T-cell (primary cell): ENCODE measurements at regions not wholly inside any gene's neighbourhood (a gene's known extent, or its start where the extent isn't known, plus 50 kb on each side); places are given as distances from the start of the nearest gene placed in this dataset.
A peak's percentile ranks its signal among the peaks of the same experiment; 100 is the strongest.

ENCODE experiments used
- ATAC-seq, 4 experiments: fragments of 200-7000 bp in 3 of 4; fragments of 150-1000 bp in 1 of 4; cut with Tn5 transposase; replicated peaks in 1 of 4; 1 replicate in 3 of 4; 2 replicates in 1 of 4; pipeline ENCODE4 v1.10.0; 2021; ENCODE audit warnings: moderate library complexity in 3 of 4, mild to moderate bottlenecking in 2 of 4, moderate number of reproducible peaks in 1 of 4
- CTCF ChIA-PET, 2 donors: fragments of 300-600 bp; sonication (Branson Sonifier 250); formaldehyde crosslinking; loops; one replicate each; lab custom pipeline; 2022; ENCODE audit warnings: antibody characterized with exemption in 2 of 2; lab: Charles Lee
- POLR2A ChIA-PET, 2 donors: fragments of 300-600 bp; sonication (Branson Sonifier 250); formaldehyde crosslinking; loops; one replicate each; lab custom pipeline; 2022; ENCODE audit warnings: antibody characterized with exemption in 2 of 2; lab: Charles Lee
- DNase-seq, 35 experiments: peaks; one replicate each; pipeline versions ENCODE4 v3.0.0 to v3.0.0-alpha.2; 2013 to 2023
- H3K27ac ChIP-seq: one replicate; pipeline ENCODE4 v1.5.1; 2013; ENCODE audit warnings: low read length
- H3K27me3 ChIP-seq, 2 experiments: replicated peaks in 1 of 2; 1 replicate in 1 of 2; 2 replicates in 1 of 2; pipeline versions ENCODE4 v1.6.1 to v1.7.0; 2013; ENCODE audit warnings: low read length in 1 of 2, mixed read lengths in 1 of 2; ENCODE audit not compliant: control insufficient read depth in 2 of 2, insufficient read depth in 2 of 2; ENCODE audit errors: extremely low read depth in 1 of 2
- H3K36me3 ChIP-seq, 2 donors: 1 replicate in 1 of 2; 2 replicates in 1 of 2; pipeline versions ENCODE4 v1.6.1 to v1.7.0; 2013; ENCODE audit warnings: low read length in 1 of 2; ENCODE audit not compliant: control insufficient read depth in 2 of 2, insufficient read depth in 1 of 2; ENCODE audit errors: extremely low read depth in 1 of 2
- H3K4me1 ChIP-seq, 2 experiments: 1 replicate in 1 of 2; 2 replicates in 1 of 2; pipeline versions ENCODE4 v1.6.1 to v1.7.0; 2013; ENCODE audit warnings: low read length in 2 of 2, mixed read lengths in 1 of 2; ENCODE audit not compliant: insufficient read depth in 2 of 2, control insufficient read depth in 1 of 2; ENCODE audit errors: extremely low read depth in 1 of 2
- H3K4me3 ChIP-seq, 2 donors: 1 replicate in 1 of 2; 2 replicates in 1 of 2; pipeline versions ENCODE4 v1.5.1 to v1.7.0; 2013; ENCODE audit warnings: mild to moderate bottlenecking in 2 of 2, low read length in 1 of 2, moderate library complexity in 1 of 2; ENCODE audit not compliant: control insufficient read depth in 1 of 2; ENCODE audit errors: extremely low read depth in 1 of 2
- H3K9me3 ChIP-seq: 2 replicates; pipeline ENCODE4 v1.7.0; 2013
- H3K27ac Mint-ChIP-seq, 2 donors: one replicate each; pipeline ENCODE4 v1.8.0; 2020 to 2021; ENCODE audit warnings: mild to moderate bottlenecking in 2 of 2, mixed read lengths in 2 of 2
- H3K27me3 Mint-ChIP-seq, 2 donors: one replicate each; pipeline ENCODE4 v1.8.0; 2021 to 2022; ENCODE audit warnings: mixed read lengths in 2 of 2
- H3K36me3 Mint-ChIP-seq: one replicate; pipeline ENCODE4 v1.8.0; 2021; ENCODE audit warnings: mixed read lengths
- H3K4me1 Mint-ChIP-seq, 3 donors: one replicate each; pipeline ENCODE4 v1.8.0; 2020 to 2022; ENCODE audit warnings: mixed read lengths in 3 of 3, mild to moderate bottlenecking in 1 of 3
- H3K4me3 Mint-ChIP-seq, 3 donors: one replicate each; pipeline ENCODE4 v1.8.0; 2020 to 2022; ENCODE audit warnings: mild to moderate bottlenecking in 3 of 3, mixed read lengths in 3 of 3, moderate library complexity in 3 of 3
- H3K9me3 Mint-ChIP-seq, 3 donors: one replicate each; pipeline ENCODE4 v1.8.0; 2020 to 2022; ENCODE audit warnings: mixed read lengths in 3 of 3
- WGBS: methylation state at CpG from one replicate; pipeline ENCODE4 v1.1.5; 2013; ENCODE audit warnings: missing lambda C conversion rate; ENCODE audit not compliant: insufficient coverage; 5-methylcytosine and 5-hydroxymethylcytosine counted together

GRCh38 chr6:18327626-18328025 is 59.5 kb upstream of the RNF144B start:
- ChIA-PET CTCF (interaction anchor here (0.6 to 1.5 kb wide), 7 partner anchors 10 to 178 kb away, joined by 3 to 10 read pairs (median 4); no protein-coding TSS in a partner anchor), POLR2A (interaction anchor here in 1 of 2 donors (0.6 kb wide), 1 partner anchor 19 kb away, joined by 3 read pairs; no protein-coding TSS in a partner anchor)
- ATAC-seq (no peak), DNase-seq (peak in 2 of 35 experiments; percentile 1 to 27)
- no peak overlapping the region for H3K4me3 ChIP-seq
- Mint-ChIP-seq H3K36me3 (no peaks in the 10 kb centered on the region), H3K27ac (no peak overlapping the region), H3K4me3 (no peak overlapping the region), H3K27me3 (peaks cover 2 to 7% of the 10 kb centered on the region in 2 donors), H3K9me3 (no peaks in the 10 kb centered on the region), H3K4me1 (peaks cover 0 to 6% (median 0%) of the 10 kb centered on the region in 3 donors)
- WGBS: 70% methylated on average over 2 of the region's 5 CpGs
- H3K27ac ChIP-seq: no peak overlapping the region
- no peaks in the 10 kb centered on the region for H3K36me3 ChIP-seq
- peaks cover 0 to 4% of the 10 kb centered on the region in 2 experiments for H3K27me3 ChIP-seq
- H3K4me1 ChIP-seq: no peaks in the 10 kb centered on the region
- no peaks in the 10 kb centered on the region for H3K9me3 ChIP-seq

GRCh38 chr6:18326980-18327379 is 60.2 kb upstream of the RNF144B start:
- Histone ChIP-seq H3K4me1 (no peaks in the 10 kb centered on the region), H3K9me3 (no peaks in the 10 kb centered on the region), H3K4me3 (no peak overlapping the region), H3K36me3 (no peaks in the 10 kb centered on the region), H3K27ac (no peak overlapping the region), H3K27me3 (peaks cover 0 to 4% of the 10 kb centered on the region in 2 experiments)
- Mint-ChIP-seq H3K27me3 (peaks cover 2 to 7% of the 10 kb centered on the region in 2 donors), H3K9me3 (no peaks in the 10 kb centered on the region), H3K36me3 (no peaks in the 10 kb centered on the region), H3K4me1 (peaks cover 0 to 6% (median 0%) of the 10 kb centered on the region in 3 donors), H3K27ac (no peak overlapping the region), H3K4me3 (no peak overlapping the region)
- CTCF ChIA-PET: interaction anchor here in 1 of 2 donors (1.5 to 2.3 kb wide), 2 partner anchors 176 to 177 kb away, joined by 10 read pairs; no protein-coding TSS in a partner anchor
- no peak for ATAC-seq
- DNase-seq: no peak
- POLR2A ChIA-PET: interaction anchor here in 1 of 2 donors (0.6 kb wide), 1 partner anchor 90 kb away, joined by 4 read pairs; no protein-coding TSS in a partner anchor
- 63% methylated on average over 5 of the region's 6 CpGs for WGBS

- no peak overlapping the region for H3K4me3 Mint-ChIP-seq
- no peak overlapping the region for H3K27ac Mint-ChIP-seq
- ATAC-seq (no peak), DNase-seq (no peak)
- no peaks in the 10 kb centered on the region for H3K36me3 ChIP-seq
- H3K4me3 ChIP-seq: no peak overlapping the region
- H3K9me3 ChIP-seq: no peaks in the 10 kb centered on the region
- peaks cover 0 to 4% of the 10 kb centered on the region in 2 experiments for H3K27me3 ChIP-seq
- peaks cover 2 to 5% of the 10 kb centered on the region in 2 donors for H3K27me3 Mint-ChIP-seq
- no peaks in the 10 kb centered on the region for H3K36me3 Mint-ChIP-seq
- no peaks in the 10 kb centered on the region for H3K4me1 ChIP-seq
- POLR2A ChIA-PET: no interaction called here
- H3K9me3 Mint-ChIP-seq: no peaks in the 10 kb centered on the region
- CTCF ChIA-PET: interaction anchor here in 1 of 2 donors (2.3 kb wide), 1 partner anchor 178 kb away, joined by 10 read pairs; no protein-coding TSS in a partner anchor
- 43% methylated on average over 1 of the region's 2 CpGs for WGBS
- H3K27ac ChIP-seq: no peak overlapping the region
- H3K4me1 Mint-ChIP-seq: peaks cover 0 to 6% (median 0%) of the 10 kb centered on the region in 3 donors
These were observed 61.1 kb upstream of the RNF144B start for GRCh38 chr6:18326001-18326400.

GRCh38 chr6:18324706-18325042 is 60.3 kb upstream of the DEK start:
- no CpG with 5 or more reads among the region's 4 CpGs for WGBS
- Mint-ChIP-seq H3K9me3 (no peaks in the 10 kb centered on the region), H3K4me1 (peaks cover 0 to 6% (median 0%) of the 10 kb centered on the region in 3 donors), H3K27ac (no peak overlapping the region), H3K4me3 (no peak overlapping the region), H3K36me3 (no peaks in the 10 kb centered on the region), H3K27me3 (peaks cover 2 to 3% of the 10 kb centered on the region in 2 donors)
- DNase-seq (no peak), ATAC-seq (no peak)
- Histone ChIP-seq H3K9me3 (no peaks in the 10 kb centered on the region), H3K4me3 (no peak overlapping the region), H3K36me3 (no peaks in the 10 kb centered on the region), H3K27me3 (peaks cover 0 to 4% of the 10 kb centered on the region in 2 experiments), H3K4me1 (no peaks in the 10 kb centered on the region), H3K27ac (no peak overlapping the region)
- ChIA-PET CTCF (interaction anchor here in 1 of 2 donors (2.3 kb wide), 1 partner anchor 179 kb away, joined by 10 read pairs; no protein-coding TSS in a partner anchor), POLR2A (no interaction called here)

- WGBS: 14% methylated on average over 1 of the region's 8 CpGs
These were observed 59.8 kb upstream of the DEK start for GRCh38 chr6:18323935-18324705.

GRCh38 chr6:18317850-18318249 is 53.5 kb upstream of the DEK start:
- POLR2A ChIA-PET: no interaction called here
- ATAC-seq: no peak
- Histone ChIP-seq H3K4me3 (no peak overlapping the region), H3K27ac (no peak overlapping the region), H3K36me3 (no peaks in the 10 kb centered on the region), H3K27me3 (no peaks in the 10 kb centered on the region), H3K9me3 (no peaks in the 10 kb centered on the region), H3K4me1 (no peaks in the 10 kb centered on the region)
- H3K4me3 Mint-ChIP-seq: no peak overlapping the region
- DNase-seq: no peak
- no peaks in the 10 kb centered on the region for H3K9me3 Mint-ChIP-seq
- CTCF ChIA-PET: interaction anchor here (1.0 to 2.1 kb wide), 3 partner anchors 10 to 185 kb away, joined by 3 to 9 read pairs (median 5); no protein-coding TSS in a partner anchor
- no peaks in the 10 kb centered on the region for H3K36me3 Mint-ChIP-seq
- no peak overlapping the region for H3K27ac Mint-ChIP-seq
- WGBS: no CpG with 5 or more reads among the region's 1 CpG
- no peaks in the 10 kb centered on the region for H3K4me1 Mint-ChIP-seq
- peaks cover 3% of the 10 kb centered on the region in 2 donors for H3K27me3 Mint-ChIP-seq

More at GRCh38 chr6:18323935-18324705, 59.8 kb upstream of the DEK start:
- H3K36me3 Mint-ChIP-seq: no peaks in the 10 kb centered on the region
- no peak overlapping the region for H3K27ac Mint-ChIP-seq
- H3K9me3 ChIP-seq: no peaks in the 10 kb centered on the region
- ATAC-seq: peak in 3 of 4 experiments; percentile 41 to 52 (median 42)
- H3K4me1 ChIP-seq: no peaks in the 10 kb centered on the region
- H3K27me3 Mint-ChIP-seq: peaks cover 2 to 3% of the 10 kb centered on the region in 2 donors
- H3K4me3 ChIP-seq: no peak overlapping the region
- H3K4me1 Mint-ChIP-seq: peaks cover 0 to 6% (median 0%) of the 10 kb centered on the region in 3 donors
- H3K9me3 Mint-ChIP-seq: no peaks in the 10 kb centered on the region
- H3K36me3 ChIP-seq: no peaks in the 10 kb centered on the region
- no peak overlapping the region for H3K4me3 Mint-ChIP-seq
- peaks cover 0 to 4% of the 10 kb centered on the region in 2 experiments for H3K27me3 ChIP-seq
- DNase-seq: peak in 7 of 35 experiments; percentile 1 to 62 (median 6)
- H3K27ac ChIP-seq: no peak overlapping the region
- POLR2A ChIA-PET: no interaction called here
- CTCF ChIA-PET: interaction anchor here (0.5 to 2.6 kb wide), 19 partner anchors 9 to 1732 kb away, joined by 3 to 25 read pairs (median 4); partner anchors contain the start of gene RNF144B (in 1 of the 2)
